ENCODE measurements at regions not wholly inside any gene's neighbourhood (a gene's known extent, or its start where the extent isn't known, plus 50 kb on each side); places are given as distances from the start of the nearest gene placed in this dataset.

GRCh38 chr1:74869702-74870101 is 136.8 kb downstream of the TYW3 start:
- no peak overlapping the region for H3K14ac ChIP-seq (replicated peaks; ENCODE audit: low read depth, low read length)
- no peak overlapping the region for H3K56ac ChIP-seq (ENCODE audit: extremely low read depth, insufficient read depth, low read length)
- CTCF ChIA-PET = no interaction called here
- no peak overlapping the region for H2AFZ ChIP-seq (replicated peaks; ENCODE audit: low read length, poor library complexity)
- no peak overlapping the region for H4K8ac ChIP-seq (ENCODE audit: low read depth in 2 of 2, low read length in 2 of 2)
- H3K27me3 ChIP-seq (ENCODE audit: control insufficient read depth, insufficient read depth, low read length) = no peaks in the 10 kb centered on the region
- no peak overlapping the region for H2BK20ac ChIP-seq (ENCODE audit: low read depth, low read length)
- H3K23ac ChIP-seq (ENCODE audit: low read depth, low read length) = no peak overlapping the region
- no peaks in the 10 kb centered on the region for H3K79me1 ChIP-seq (ENCODE audit: low read depth in 1 of 2, low read length in 2 of 2)
- no peak for ATAC-seq (ENCODE audit: low read depth)
- H3K9me1 ChIP-seq (ENCODE audit: insufficient read depth, low read length) = no peaks in the 10 kb centered on the region
- no peak overlapping the region for H3K4ac ChIP-seq (ENCODE audit: low read depth, low read length)
- intact Hi-C loops (cut with micrococcal nuclease) (no loop called here), dilution Hi-C loops (cut with HindIII; ENCODE audit: low sequenced_read_pairs, unreplicated experiment) (no loop called here), in situ Hi-C loops (cut with MboI; ENCODE audit: low sequenced_read_pairs) (no loop called here)
- no peaks in the 10 kb centered on the region; the same call in 1 of the 2 replicates for H3K9me3 ChIP-seq (ENCODE audit: control insufficient read depth, insufficient read depth, low read length)
- H4K20me1 ChIP-seq (ENCODE audit: insufficient read depth, low read length) = no peaks in the 10 kb centered on the region
- no peak overlapping the region for H2BK120ac ChIP-seq (ENCODE audit: low read depth, low read length)
- no peak overlapping the region for H2AK5ac ChIP-seq (ENCODE audit: low read depth, low read length)
- H3K4me1 ChIP-seq (ENCODE audit: control insufficient read depth, insufficient read depth, low read length) = no peaks in the 10 kb centered on the region
- H3K4me3 ChIP-seq (ENCODE audit: insufficient read depth, low read depth, low read length) = no peak overlapping the region
- H3K36me3 ChIP-seq (ENCODE audit: control insufficient read depth, insufficient read depth, low read length) = no peaks in the 10 kb centered on the region
- H2AK9ac ChIP-seq (replicated peaks; ENCODE audit: low read depth, low read length, poor library complexity) = no peak overlapping the region
- no peak overlapping the region for H3K9ac ChIP-seq (ENCODE audit: low read depth, low read length)
- no peak overlapping the region for H3K4me2 ChIP-seq (ENCODE audit: low read depth, low read length)
- POLR2A ChIA-PET (ENCODE audit: unreplicated experiment) = no interaction called here
- H2BK15ac ChIP-seq (ENCODE audit: low read depth, low read length) = no peak overlapping the region
- BruUV-seq (replicated peaks) = no TSS peak
- no peak overlapping the region for H3K27ac ChIP-seq (ENCODE audit: insufficient read depth, low read length)
- DNase-seq = no peak
- no peak overlapping the region for H2BK5ac ChIP-seq (ENCODE audit: low read depth, low read length, poor library complexity, severe bottlenecking)
- H4K5ac ChIP-seq (ENCODE audit: low read depth, low read length) = no peak overlapping the region
- TF ChIP-seq RFX5 (IDR thresholded peaks at IDR 0.05; ENCODE audit: low read depth, low read length) (no peak), CEBPB (IDR thresholded peaks at IDR 0.05; ENCODE audit: low read depth, low read length) (no peak), RCOR1 (IDR thresholded peaks at IDR 0.05; ENCODE audit: insufficient replicate concordance, low read length) (no peak), CTCF (conservative IDR thresholded peaks at IDR 0.05; ENCODE audit: low read depth, low read length) (no peak), MAFK (IDR thresholded peaks at IDR 0.05; ENCODE audit: low read depth, low read length) (no peak), MAZ (IDR thresholded peaks at IDR 0.05; ENCODE audit: borderline replicate concordance, low read depth, low read length) (no peak), NFE2L2 (IDR thresholded peaks at IDR 0.05; ENCODE audit: low read depth, low read length) (no peak), BHLHE40 (IDR thresholded peaks at IDR 0.05; ENCODE audit: low read depth, low read length) (no peak), SMC3 (IDR thresholded peaks at IDR 0.05; ENCODE audit: low read depth, low read length) (no peak), CHD1 (IDR thresholded peaks at IDR 0.05; ENCODE audit: low read depth, low read length) (no peak), FOS (IDR thresholded peaks at IDR 0.05; ENCODE audit: low read depth, low read length) (no peak), RAD21 (IDR thresholded peaks at IDR 0.05; ENCODE audit: low read length) (no peak), POLR2A (IDR thresholded peaks at IDR 0.05; ENCODE audit: low read depth, low read length) (no peak), MXI1 (IDR thresholded peaks at IDR 0.05; ENCODE audit: borderline replicate concordance, low read depth, low read length) (no peak)
- TF ChIP-seq, protein P1, sequence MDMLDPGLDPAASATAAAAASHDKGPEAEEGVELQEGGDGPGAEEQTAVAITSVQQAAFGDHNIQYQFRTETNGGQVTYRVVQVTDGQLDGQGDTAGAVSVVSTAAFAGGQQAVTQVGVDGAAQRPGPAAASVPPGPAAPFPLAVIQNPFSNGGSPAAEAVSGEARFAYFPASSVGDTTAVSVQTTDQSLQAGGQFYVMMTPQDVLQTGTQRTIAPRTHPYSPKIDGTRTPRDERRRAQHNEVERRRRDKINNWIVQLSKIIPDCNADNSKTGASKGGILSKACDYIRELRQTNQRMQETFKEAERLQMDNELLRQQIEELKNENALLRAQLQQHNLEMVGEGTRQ (IDR thresholded peaks at IDR 0.05; ENCODE audit: low read depth, low read length) = no peak
- TF ChIP-seq, protein P2, sequence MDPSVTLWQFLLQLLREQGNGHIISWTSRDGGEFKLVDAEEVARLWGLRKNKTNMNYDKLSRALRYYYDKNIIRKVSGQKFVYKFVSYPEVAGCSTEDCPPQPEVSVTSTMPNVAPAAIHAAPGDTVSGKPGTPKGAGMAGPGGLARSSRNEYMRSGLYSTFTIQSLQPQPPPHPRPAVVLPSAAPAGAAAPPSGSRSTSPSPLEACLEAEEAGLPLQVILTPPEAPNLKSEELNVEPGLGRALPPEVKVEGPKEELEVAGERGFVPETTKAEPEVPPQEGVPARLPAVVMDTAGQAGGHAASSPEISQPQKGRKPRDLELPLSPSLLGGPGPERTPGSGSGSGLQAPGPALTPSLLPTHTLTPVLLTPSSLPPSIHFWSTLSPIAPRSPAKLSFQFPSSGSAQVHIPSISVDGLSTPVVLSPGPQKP (IDR thresholded peaks at IDR 0.05; ENCODE audit: borderline replicate concordance, low read depth, low read length) = no peak
- H3K18ac ChIP-seq (ENCODE audit: low read depth, low read length) = no peak overlapping the region
- no CpG with 5 or more reads among the region's 1 CpG for WGBS, 2 experiments (ENCODE audit: extremely low coverage in 2 of 2, insufficient read length in 1 of 2)
- H4K91ac ChIP-seq (ENCODE audit: insufficient read depth, low read depth, low read length) = no peak overlapping the region
